ENCODE measurements at regions not wholly inside any gene's neighbourhood (a gene's known extent, or its start where the extent isn't known, plus 50 kb on each side); places are given as distances from the start of the nearest gene placed in this dataset.

DNA sequence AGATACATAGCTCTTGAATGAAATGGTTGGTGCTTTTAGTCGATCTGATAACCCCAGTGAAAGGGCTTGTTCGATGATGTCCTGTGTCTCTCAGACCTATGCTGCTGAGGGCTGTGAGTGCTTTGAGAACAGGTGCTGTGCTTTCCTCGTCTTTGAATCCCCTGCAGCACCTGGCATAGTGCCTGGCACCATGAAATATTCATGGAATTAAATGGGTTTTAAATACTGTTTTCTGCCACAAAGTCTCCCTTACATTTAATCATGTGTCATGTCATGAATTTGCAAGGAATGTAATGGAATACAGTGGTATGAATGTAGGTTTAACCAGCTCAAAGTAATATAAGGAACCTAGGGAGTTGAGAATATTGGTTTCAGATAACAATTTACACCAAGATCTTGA, 220.5 kb upstream of the PRICKLE1 start:
- ChIA-PET CTCF (no interaction called here), POLR2A (no interaction called here)
- H3K9me3 Mint-ChIP-seq = no peaks in the 10 kb centered on the region
- no peaks in the 10 kb centered on the region for H3K27me3 Mint-ChIP-seq
- no peaks in the 10 kb centered on the region for H3K36me3 Mint-ChIP-seq (ENCODE audit: low read depth)
- no peaks in the 10 kb centered on the region for H3K4me1 Mint-ChIP-seq
- H3K27ac Mint-ChIP-seq = no peak overlapping the region
- no peak overlapping the region for H3K4me3 Mint-ChIP-seq
- DNase-seq = no peak

- no peaks in the 10 kb centered on the region for H3K4me1 Mint-ChIP-seq
- CTCF ChIA-PET = no interaction called here
- no peaks in the 10 kb centered on the region for H3K27me3 Mint-ChIP-seq
- POLR2A ChIA-PET = no interaction called here
- H3K36me3 Mint-ChIP-seq (ENCODE audit: low read depth) = no peaks in the 10 kb centered on the region
- H3K27ac Mint-ChIP-seq = no peak overlapping the region
- no peak for DNase-seq
- no peak overlapping the region for H3K4me3 Mint-ChIP-seq
- no peaks in the 10 kb centered on the region for H3K9me3 Mint-ChIP-seq
Measured at GRCh38 chr12:42809226-42809625, 219.7 kb upstream of the PRICKLE1 start.

- Mint-ChIP-seq H3K4me1 (no peaks in the 10 kb centered on the region), H3K27me3 (no peaks in the 10 kb centered on the region), H3K9me3 (no peaks in the 10 kb centered on the region), H3K4me3 (no peak overlapping the region), H3K36me3 (ENCODE audit: low read depth) (no peaks in the 10 kb centered on the region), H3K27ac (no peak overlapping the region)
- DNase-seq = no peak
- CTCF ChIA-PET = interaction anchor here (0.6 kb wide), 1 partner anchor 30 kb away, joined by 3 read pairs; no protein-coding TSS in a partner anchor
- POLR2A ChIA-PET = no interaction called here
Measured at GRCh38 chr12:42807766-42808165, 218.2 kb upstream of the PRICKLE1 start.

DNA sequence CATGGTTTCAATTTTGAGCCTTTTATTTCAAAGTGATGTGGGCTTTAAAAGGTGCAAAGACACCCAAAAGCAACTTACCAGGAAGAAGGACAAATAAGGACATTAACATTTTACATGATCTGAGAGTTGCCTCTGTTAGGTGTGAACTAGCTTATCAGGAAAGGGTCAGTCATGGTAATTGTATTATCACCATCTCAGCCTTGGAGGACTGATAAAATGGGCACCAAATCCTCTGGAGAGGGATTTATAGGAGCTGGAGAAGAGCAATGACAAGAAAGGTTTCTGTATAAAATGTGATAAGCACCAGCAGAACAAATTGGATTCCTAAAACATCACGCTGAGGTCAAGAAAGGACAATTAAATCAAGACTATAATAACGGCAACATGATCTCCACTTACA, 217.7 kb upstream of the PRICKLE1 start:
- POLR2A ChIA-PET = no interaction called here
- Mint-ChIP-seq H3K4me3 (no peak overlapping the region), H3K36me3 (ENCODE audit: low read depth) (no peaks in the 10 kb centered on the region), H3K9me3 (no peaks in the 10 kb centered on the region), H3K4me1 (no peaks in the 10 kb centered on the region), H3K27ac (no peak overlapping the region), H3K27me3 (no peaks in the 10 kb centered on the region)
- CTCF ChIA-PET = no interaction called here
- DNase-seq = no peak

- H3K4me3 Mint-ChIP-seq = no peak overlapping the region
- H3K9me3 Mint-ChIP-seq = no peaks in the 10 kb centered on the region
- ChIA-PET POLR2A (no interaction called here), CTCF (no interaction called here)
- H3K27me3 Mint-ChIP-seq = no peaks in the 10 kb centered on the region
- DNase-seq = no peak
- H3K27ac Mint-ChIP-seq = no peak overlapping the region
- H3K4me1 Mint-ChIP-seq = no peaks in the 10 kb centered on the region
- no peaks in the 10 kb centered on the region for H3K36me3 Mint-ChIP-seq (ENCODE audit: low read depth)
Measured at GRCh38 chr12:42804928-42805327, 215.4 kb upstream of the PRICKLE1 start.

DNA sequence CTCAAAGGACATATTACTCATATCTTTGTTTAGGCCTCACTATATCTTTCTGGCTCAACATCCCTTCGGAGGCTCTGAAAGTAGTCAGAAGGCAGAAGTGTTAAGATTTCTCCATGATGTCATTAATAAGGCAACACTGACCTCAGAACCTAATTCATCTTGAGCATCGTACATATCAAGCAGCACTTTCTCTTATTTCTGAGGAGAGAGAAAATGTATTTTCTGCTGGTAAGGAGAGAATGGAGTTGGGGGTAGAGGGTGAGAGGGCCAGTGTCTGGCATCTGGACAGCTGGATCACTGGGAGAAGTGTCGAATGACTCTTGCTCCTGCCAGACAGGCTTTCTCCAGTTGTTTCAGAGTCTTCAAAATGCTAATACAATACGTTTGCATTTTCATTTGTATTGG, 213.2 kb upstream of the PRICKLE1 start:
- no peak overlapping the region for H3K27ac Mint-ChIP-seq
- H3K36me3 Mint-ChIP-seq (ENCODE audit: low read depth) = no peaks in the 10 kb centered on the region
- H3K4me3 Mint-ChIP-seq = no peak overlapping the region
- no peaks in the 10 kb centered on the region for H3K4me1 Mint-ChIP-seq
- DNase-seq = no peak
- CTCF ChIA-PET = no interaction called here
- H3K9me3 Mint-ChIP-seq = no peaks in the 10 kb centered on the region
- POLR2A ChIA-PET = no interaction called here
- H3K27me3 Mint-ChIP-seq = no peaks in the 10 kb centered on the region

- no peak for DNase-seq
- CTCF ChIA-PET = no interaction called here
- H3K36me3 Mint-ChIP-seq (ENCODE audit: low read depth) = no peaks in the 10 kb centered on the region
- no peaks in the 10 kb centered on the region for H3K27me3 Mint-ChIP-seq
- H3K4me3 Mint-ChIP-seq = no peak overlapping the region
- H3K27ac Mint-ChIP-seq = no peak overlapping the region
- no peaks in the 10 kb centered on the region for H3K9me3 Mint-ChIP-seq
- no peaks in the 10 kb centered on the region for H3K4me1 Mint-ChIP-seq
- POLR2A ChIA-PET = no interaction called here
Measured at GRCh38 chr12:42801271-42801670, 211.7 kb upstream of the PRICKLE1 start.

DNA sequence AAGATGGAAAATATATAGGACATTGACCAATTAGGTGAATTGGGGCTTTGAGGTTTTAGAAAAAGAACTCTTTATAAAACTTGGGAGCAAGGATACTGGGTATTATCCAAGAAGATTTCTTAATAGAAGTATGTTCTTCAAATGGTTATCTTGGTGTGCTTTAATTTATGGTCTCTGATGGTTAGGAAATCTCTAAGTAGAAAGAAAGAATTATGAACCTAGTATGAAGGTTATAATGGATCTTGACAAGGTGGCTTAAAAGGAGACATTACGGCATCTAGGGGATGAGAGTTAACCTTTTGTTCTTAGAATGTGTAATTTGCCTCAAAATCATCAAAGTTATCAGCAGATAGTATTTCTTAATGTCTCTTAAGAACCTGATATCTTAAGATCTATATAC, 210.4 kb upstream of the PRICKLE1 start:
- H3K36me3 Mint-ChIP-seq (ENCODE audit: low read depth) = no peaks in the 10 kb centered on the region
- no peak overlapping the region for H3K4me3 Mint-ChIP-seq
- DNase-seq = no peak
- ChIA-PET POLR2A (no interaction called here), CTCF (no interaction called here)
- H3K9me3 Mint-ChIP-seq = no peaks in the 10 kb centered on the region
- no peaks in the 10 kb centered on the region for H3K27me3 Mint-ChIP-seq
- no peaks in the 10 kb centered on the region for H3K4me1 Mint-ChIP-seq
- H3K27ac Mint-ChIP-seq = no peak overlapping the region

DNA sequence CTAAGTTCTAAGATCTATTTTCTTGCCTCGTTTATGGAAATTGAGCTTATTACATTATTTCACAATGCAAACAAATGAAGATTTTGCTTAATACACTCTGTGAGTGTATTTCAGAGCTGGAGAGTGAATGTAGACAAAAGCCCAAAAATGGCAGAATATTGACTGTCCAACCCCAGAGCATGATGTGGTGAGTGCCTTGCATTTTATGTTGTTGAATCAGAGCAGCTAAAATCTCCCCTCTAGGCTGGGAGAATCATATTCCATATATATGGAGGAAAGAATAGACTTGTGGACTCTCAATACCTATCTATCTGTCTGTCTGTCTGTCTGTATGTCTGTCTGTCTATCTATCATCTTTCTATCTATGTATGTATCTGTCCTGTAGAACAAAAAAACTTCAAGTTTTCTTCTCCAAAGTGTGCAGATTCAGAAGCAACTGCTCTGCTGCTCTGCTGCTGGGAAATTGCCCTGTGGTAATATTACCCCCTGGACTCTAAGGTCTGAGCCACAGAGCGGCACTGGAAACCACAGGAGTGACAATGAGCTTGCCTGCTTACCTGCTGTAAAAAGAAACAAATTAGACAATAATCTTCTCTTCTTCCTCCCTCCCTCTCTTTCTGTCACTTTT, 209.4 kb upstream of the PRICKLE1 start:
- no peak overlapping the region for H3K4me3 Mint-ChIP-seq
- H3K27me3 Mint-ChIP-seq = no peaks in the 10 kb centered on the region
- H3K9me3 Mint-ChIP-seq = no peaks in the 10 kb centered on the region
- no peaks in the 10 kb centered on the region for H3K4me1 Mint-ChIP-seq
- ChIA-PET CTCF (no interaction called here), POLR2A (no interaction called here)
- H3K36me3 Mint-ChIP-seq (ENCODE audit: low read depth) = no peaks in the 10 kb centered on the region
- H3K27ac Mint-ChIP-seq = no peak overlapping the region
- no peak for DNase-seq

DNA sequence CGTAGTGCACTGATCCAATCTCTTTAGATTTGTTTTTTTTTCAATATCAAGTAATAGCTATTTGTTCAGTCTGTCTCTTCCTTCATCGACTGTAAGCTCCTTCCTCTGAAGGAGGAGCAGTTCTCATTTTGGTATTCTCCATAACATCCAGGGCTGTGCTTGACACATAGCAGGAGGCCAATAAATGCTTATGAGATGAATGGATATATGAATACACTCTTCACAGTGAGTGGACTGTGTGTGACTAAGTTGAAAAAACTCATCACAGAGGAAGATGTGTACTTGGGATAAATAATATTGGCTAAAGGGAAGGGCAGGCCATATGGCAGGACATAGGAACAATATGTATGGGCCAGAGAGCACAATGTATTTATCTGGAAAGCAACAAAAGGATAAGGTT, 205.3 kb upstream of the PRICKLE1 start:
- no peaks in the 10 kb centered on the region for H3K36me3 Mint-ChIP-seq (ENCODE audit: low read depth)
- H3K27me3 Mint-ChIP-seq = no peaks in the 10 kb centered on the region
- peaks cover 2% of the 10 kb centered on the region for H3K9me3 Mint-ChIP-seq
- no peak overlapping the region for H3K27ac Mint-ChIP-seq
- POLR2A ChIA-PET = no interaction called here
- CTCF ChIA-PET = no interaction called here
- no peaks in the 10 kb centered on the region for H3K4me1 Mint-ChIP-seq
- DNase-seq = no peak
- no peak overlapping the region for H3K4me3 Mint-ChIP-seq

GRCh38 chr12:42793166-42793565, 203.6 kb upstream of the PRICKLE1 start:
- no peaks in the 10 kb centered on the region for H3K36me3 Mint-ChIP-seq (ENCODE audit: low read depth)
- H3K4me1 Mint-ChIP-seq = no peaks in the 10 kb centered on the region
- peaks cover 2% of the 10 kb centered on the region for H3K9me3 Mint-ChIP-seq
- CTCF ChIA-PET = no interaction called here
- no peak overlapping the region for H3K4me3 Mint-ChIP-seq
- no peaks in the 10 kb centered on the region for H3K27me3 Mint-ChIP-seq
- no peak overlapping the region for H3K27ac Mint-ChIP-seq
- POLR2A ChIA-PET = no interaction called here
- no peak for DNase-seq

DNA sequence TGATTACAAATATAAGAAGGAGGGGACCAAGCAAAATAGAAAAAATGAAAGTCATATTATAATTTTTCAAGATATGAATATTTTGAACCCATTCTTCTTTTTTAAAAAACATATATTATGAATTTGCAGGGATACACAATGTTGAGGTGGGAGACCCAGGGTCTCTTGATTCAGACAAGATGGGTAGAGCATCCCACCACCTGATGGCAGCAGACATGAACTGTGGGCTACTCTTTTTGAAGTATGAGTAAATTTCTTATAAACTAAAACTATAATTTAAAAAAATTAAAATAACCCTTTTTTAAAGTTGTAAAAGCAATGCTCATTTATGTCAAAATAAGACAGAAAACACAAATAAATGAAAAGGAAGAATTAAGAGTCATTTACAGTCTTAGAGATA, 202.7 kb upstream of the PRICKLE1 start:
- no peak for DNase-seq
- Mint-ChIP-seq H3K27ac (no peak overlapping the region), H3K4me1 (no peaks in the 10 kb centered on the region), H3K4me3 (no peak overlapping the region), H3K36me3 (ENCODE audit: low read depth) (no peaks in the 10 kb centered on the region), H3K9me3 (peaks cover 2% of the 10 kb centered on the region), H3K27me3 (no peaks in the 10 kb centered on the region)
- ChIA-PET POLR2A (no interaction called here), CTCF (no interaction called here)

DNA sequence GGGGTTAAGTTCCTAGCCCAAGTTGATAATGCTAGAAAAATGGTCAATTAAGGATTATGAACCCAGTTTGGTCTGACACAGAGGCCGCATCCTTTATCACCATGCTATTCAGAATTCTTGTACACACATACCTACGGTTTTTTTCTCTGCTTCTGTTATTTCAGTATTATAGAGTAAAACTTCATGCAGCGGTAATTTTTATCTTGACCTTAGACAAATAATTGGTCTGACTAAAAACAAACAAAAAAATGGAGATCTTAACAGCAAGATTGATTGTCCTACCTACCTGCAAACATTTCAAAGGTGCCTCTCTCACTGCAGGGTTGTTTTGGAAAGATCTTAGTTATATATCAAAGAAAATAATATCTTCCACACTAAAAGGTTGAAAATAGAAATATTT, 201.9 kb upstream of the PRICKLE1 start:
- POLR2A ChIA-PET = no interaction called here
- Mint-ChIP-seq H3K4me1 (no peaks in the 10 kb centered on the region), H3K36me3 (ENCODE audit: low read depth) (no peaks in the 10 kb centered on the region), H3K27me3 (no peaks in the 10 kb centered on the region), H3K27ac (no peak overlapping the region), H3K4me3 (no peak overlapping the region), H3K9me3 (peaks cover 2% of the 10 kb centered on the region)
- CTCF ChIA-PET = no interaction called here
- no peak for DNase-seq

DNA sequence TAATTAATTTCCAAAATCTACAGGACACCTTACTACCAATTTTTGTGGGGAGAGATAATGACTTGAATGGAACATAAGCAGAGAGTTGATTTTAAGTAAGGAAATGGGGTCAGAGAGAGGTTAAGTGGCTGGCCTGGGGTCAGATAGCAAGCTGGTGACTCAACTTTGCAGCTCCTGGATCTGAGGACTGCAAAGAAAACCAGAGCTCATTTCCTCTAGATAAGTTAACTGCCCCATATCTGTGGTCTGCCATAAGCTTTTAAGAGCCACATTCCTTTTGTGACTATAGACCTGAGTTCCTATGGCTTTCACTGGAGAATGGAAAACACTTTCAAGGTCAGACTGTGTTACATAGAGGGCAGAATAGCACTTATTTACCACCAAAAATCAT, 201.2 kb upstream of the PRICKLE1 start:
- Mint-ChIP-seq H3K9me3 (peaks cover 2% of the 10 kb centered on the region), H3K4me1 (no peaks in the 10 kb centered on the region), H3K36me3 (ENCODE audit: low read depth) (no peaks in the 10 kb centered on the region), H3K27me3 (no peaks in the 10 kb centered on the region), H3K4me3 (no peak overlapping the region), H3K27ac (no peak overlapping the region)
- ChIA-PET CTCF (no interaction called here), POLR2A (no interaction called here)
- no peak for DNase-seq
